DOHH2 (cell line): ENCODE measurements at regions not wholly inside any gene's neighbourhood (a gene's known extent, or its start where the extent isn't known, plus 50 kb on each side); places are given as distances from the start of the nearest gene placed in this dataset.

Experiments
- CTCF ChIP-seq: fragments of 200-600 bp; sonication (generic); IDR thresholded peaks from one replicate; pipeline ENCODE4 v1.5.1; 2014; ENCODE audit warnings: antibody characterized with exemption, mild to moderate bottlenecking, low read depth, low read length; ENCODE audit not compliant: poor library complexity, severe bottlenecking
- EZH2phosphoT487 ChIP-seq: fragments of 200-600 bp; sonication (generic); IDR thresholded peaks from 2 replicates; pipeline ENCODE4 v1.6.1; 2017; ENCODE audit warnings: borderline replicate concordance, mild to moderate bottlenecking, antibody characterized with exemption, low read length, moderate library complexity, mixed read lengths

GRCh38 chr1:239778208-239778813 is 313.4 kb upstream of the FMN2 start:
- TF ChIP-seq CTCF (no peak), EZH2phosphoT487 (no peak)
